Common myeloid progenitor, CD34-positive (primary cell): ENCODE measurements at regions not wholly inside any gene's neighbourhood (a gene's known extent, or its start where the extent isn't known, plus 50 kb on each side); places are given as distances from the start of the nearest gene placed in this dataset.

ENCODE experiments used
- CTCF ChIA-PET: fragments of 350-600 bp; sonication (Branson Sonifier 250); formaldehyde crosslinking; loops from one replicate; lab custom pipeline; 2021; ENCODE audit warnings: antibody characterized with exemption; lab: Charles Lee
- POLR2A ChIA-PET: fragments of 350-600 bp; sonication (Branson Sonifier 250); formaldehyde crosslinking; loops from one replicate; lab custom pipeline; 2021; ENCODE audit warnings: antibody characterized with exemption; lab: Charles Lee
- DNase-seq, 3 donors: peaks; one replicate each; pipeline versions ENCODE4 v3.0.0 to v3.0.0-alpha.2; 2013
- H3K27ac ChIP-seq, 2 experiments: 1 replicate in 1 of 2; 2 replicates in 1 of 2; pipeline ENCODE4 v1.7.0; 2013; ENCODE audit warnings: inconsistent platforms in 2 of 2, low read length in 2 of 2, mild to moderate bottlenecking in 2 of 2, low read depth in 1 of 2, moderate library complexity in 1 of 2; ENCODE audit not compliant: severe bottlenecking in 2 of 2, insufficient read depth in 1 of 2, poor library complexity in 1 of 2
- H3K27me3 ChIP-seq, 5 experiments: replicated peaks in 2 of 5; 1 replicate in 3 of 5; 2 replicates in 2 of 5; pipeline versions ENCODE4 v1.6.1 to v1.7.0; 2013; ENCODE audit warnings: low read length in 4 of 5, mild to moderate bottlenecking in 2 of 5, moderate library complexity in 2 of 5, inconsistent platforms in 1 of 5; ENCODE audit not compliant: insufficient read depth in 5 of 5, control insufficient read depth in 4 of 5
- H3K36me3 ChIP-seq, 4 experiments: 1 replicate in 2 of 4; 2 replicates in 2 of 4; pipeline versions ENCODE4 v1.6.1 to v1.7.0; 2013; ENCODE audit warnings: low read length in 3 of 4, control low read depth in 1 of 4, mild to moderate bottlenecking in 1 of 4; ENCODE audit not compliant: control insufficient read depth in 4 of 4, insufficient read depth in 4 of 4
- H3K4me1 ChIP-seq, 4 experiments: 1 replicate in 3 of 4; 2 replicates in 1 of 4; pipeline versions ENCODE4 v1.6.1 to v1.7.1; 2013; ENCODE audit warnings: low read length in 3 of 4, mild to moderate bottlenecking in 3 of 4, control low read depth in 1 of 4, inconsistent platforms in 1 of 4, moderate library complexity in 1 of 4; ENCODE audit not compliant: control insufficient read depth in 4 of 4, insufficient read depth in 4 of 4; ENCODE audit errors: control extremely low read depth in 1 of 4
- H3K4me3 ChIP-seq, 7 experiments: 1 replicate in 4 of 7; 2 replicates in 3 of 7; pipeline versions ENCODE4 v1.5.1 to v1.7.0; 2013; ENCODE audit warnings: mild to moderate bottlenecking in 7 of 7, low read length in 6 of 7, moderate library complexity in 6 of 7, inconsistent platforms in 2 of 7, low read depth in 2 of 7, control low read depth in 1 of 7; ENCODE audit not compliant: insufficient read depth in 4 of 7, control insufficient read depth in 1 of 7; ENCODE audit errors: extremely low read depth in 1 of 7
- H3K9me3 ChIP-seq, 5 experiments: 1 replicate in 4 of 5; 2 replicates in 1 of 5; pipeline versions ENCODE4 v1.6.1 to v1.7.1; 2013; ENCODE audit warnings: low read length in 4 of 5, mild to moderate bottlenecking in 2 of 5, inconsistent platforms in 1 of 5, low read depth in 1 of 5, moderate library complexity in 1 of 5; ENCODE audit not compliant: control insufficient read depth in 4 of 5, insufficient read depth in 2 of 5; ENCODE audit errors: control extremely low read depth in 1 of 5
- WGBS: methylation state at CpG from one replicate; pipeline ENCODE4 v1.1.5; 2013; ENCODE audit not compliant: insufficient coverage; 5-methylcytosine and 5-hydroxymethylcytosine counted together

DNA sequence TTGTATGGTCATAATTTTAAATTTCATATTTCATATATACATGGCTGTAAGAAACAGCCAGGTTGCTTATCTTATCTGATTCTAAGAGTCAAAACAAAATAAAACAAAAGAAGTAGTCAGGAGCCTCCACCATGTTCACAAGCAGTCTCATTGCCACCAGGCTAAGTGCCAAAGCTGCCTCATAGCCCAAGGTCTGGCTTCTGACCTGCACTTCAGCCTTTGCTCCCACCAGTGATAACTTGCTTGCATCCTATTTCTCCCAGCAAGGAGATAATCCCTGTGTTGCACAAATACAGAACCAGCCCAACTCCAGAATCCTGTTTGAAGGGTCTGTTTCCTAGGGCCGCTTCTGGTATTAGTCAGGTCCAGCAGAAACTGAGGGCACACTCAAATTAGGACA is 53.9 kb upstream of the TSKU start:
- CTCF ChIA-PET = interaction anchor here (1.6 kb wide), 1 partner anchor 191 kb away, joined by 4 read pairs; no protein-coding TSS in a partner anchor
- POLR2A ChIA-PET = interaction anchor here (0.5 kb wide), 1 partner anchor 72 kb away, joined by 3 read pairs; no protein-coding TSS in a partner anchor
- H3K36me3 ChIP-seq = no peaks in the 10 kb centered on the region
- H3K4me1 ChIP-seq = no peaks in the 10 kb centered on the region
- peaks cover 0 to 18% (median 0%) of the 10 kb centered on the region in 5 experiments for H3K27me3 ChIP-seq
- no peak overlapping the region for H3K4me3 ChIP-seq
- no peaks in the 10 kb centered on the region for H3K9me3 ChIP-seq
- no peak for DNase-seq
- no CpG with 5 or more reads among the region's 1 CpG for WGBS
- no peak overlapping the region for H3K27ac ChIP-seq

DNA sequence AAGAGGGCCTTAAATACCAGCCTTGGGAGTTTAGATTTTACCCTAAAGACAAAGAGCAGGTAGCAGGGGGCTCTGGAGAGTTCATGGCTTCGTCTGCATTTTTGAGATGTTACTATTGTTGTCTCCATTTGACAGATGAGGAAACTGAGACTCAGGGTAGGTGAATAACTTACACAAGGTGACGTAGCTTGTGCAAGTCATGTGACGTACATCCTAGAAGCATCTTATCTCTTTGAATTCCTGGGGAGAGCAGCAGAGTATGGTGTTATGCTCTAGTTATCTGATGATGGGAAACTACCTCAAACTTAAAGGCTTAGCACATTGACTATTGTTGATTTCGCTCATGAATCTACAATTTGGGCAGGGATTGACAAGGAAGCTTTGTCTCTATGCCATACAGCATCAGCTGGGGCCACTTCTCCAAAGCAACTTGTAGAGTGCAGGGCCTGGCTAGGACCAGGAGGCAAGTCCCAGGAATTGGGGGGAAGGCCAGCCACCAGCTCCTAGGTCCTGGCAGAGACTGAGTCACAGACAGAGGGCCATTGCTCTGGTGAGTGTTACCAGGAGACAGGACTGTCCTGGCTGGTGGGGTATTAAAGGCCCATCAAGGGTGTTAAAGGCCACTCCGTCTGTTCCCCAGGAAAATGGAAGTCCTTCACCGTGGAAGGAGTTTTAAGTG is 52.1 kb upstream of the TSKU start:
- 91% methylated on average over 6 of the region's 6 CpGs for WGBS
- H3K36me3 ChIP-seq = no peaks in the 10 kb centered on the region
- peaks cover 0 to 18% (median 0%) of the 10 kb centered on the region in 5 experiments for H3K27me3 ChIP-seq
- ChIA-PET POLR2A (no interaction called here), CTCF (interaction anchor here (0.8 to 7.6 kb wide), 5 partner anchors 8 to 189 kb away, joined by 3 to 123 read pairs (median 41); no protein-coding TSS in a partner anchor)
- H3K27ac ChIP-seq = no peak overlapping the region
- no peaks in the 10 kb centered on the region for H3K4me1 ChIP-seq
- no peaks in the 10 kb centered on the region for H3K9me3 ChIP-seq
- no peak for DNase-seq
- H3K4me3 ChIP-seq = no peak overlapping the region

DNA sequence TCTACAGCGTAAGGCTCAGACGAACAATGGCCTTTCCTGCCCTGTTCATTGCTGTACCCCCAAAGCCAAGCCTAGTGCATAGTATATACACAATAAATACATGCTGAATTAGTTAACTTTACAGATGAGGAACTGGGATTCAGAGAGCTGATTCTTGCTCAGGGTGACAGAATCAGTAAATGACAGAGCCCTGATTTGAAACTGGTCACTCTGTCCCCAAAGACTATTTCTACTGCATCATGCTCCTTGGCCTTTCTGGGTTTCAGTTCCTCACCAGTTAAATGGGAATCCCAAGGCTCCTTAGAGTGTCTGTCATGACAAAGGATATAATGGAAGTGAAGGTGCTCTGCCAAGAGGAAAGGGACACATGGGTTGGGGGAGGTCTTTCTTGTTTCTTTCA is 50.5 kb upstream of the TSKU start:
- no peak for DNase-seq
- peaks cover 0 to 18% (median 0%) of the 10 kb centered on the region in 5 experiments for H3K27me3 ChIP-seq
- H3K9me3 ChIP-seq = no peaks in the 10 kb centered on the region
- ChIA-PET POLR2A (no interaction called here), CTCF (interaction anchor here (1.2 to 7.6 kb wide), 5 partner anchors 10 to 187 kb away, joined by 3 to 123 read pairs (median 41); no protein-coding TSS in a partner anchor)
- no peaks in the 10 kb centered on the region for H3K4me1 ChIP-seq
- 100% methylated on average over 2 of the region's 2 CpGs for WGBS
- no peak overlapping the region for H3K27ac ChIP-seq
- H3K4me3 ChIP-seq = no peak overlapping the region
- H3K36me3 ChIP-seq = no peaks in the 10 kb centered on the region
